GM04503 (cell line): ENCODE measurements at regions not wholly inside any gene's neighbourhood (a gene's known extent, or its start where the extent isn't known, plus 50 kb on each side); places are given as distances from the start of the nearest gene placed in this dataset.
"Not testable (repeated sequence)": the region's sequence is repeated elsewhere in the genome, so short reads cannot be mapped to it uniquely, and the experiment has no call there.

Source experiments
- DNase-seq: peaks from one replicate; pipeline ENCODE4 v3.0.0-alpha.2; 2012; ENCODE audit warnings: low read depth

DNA sequence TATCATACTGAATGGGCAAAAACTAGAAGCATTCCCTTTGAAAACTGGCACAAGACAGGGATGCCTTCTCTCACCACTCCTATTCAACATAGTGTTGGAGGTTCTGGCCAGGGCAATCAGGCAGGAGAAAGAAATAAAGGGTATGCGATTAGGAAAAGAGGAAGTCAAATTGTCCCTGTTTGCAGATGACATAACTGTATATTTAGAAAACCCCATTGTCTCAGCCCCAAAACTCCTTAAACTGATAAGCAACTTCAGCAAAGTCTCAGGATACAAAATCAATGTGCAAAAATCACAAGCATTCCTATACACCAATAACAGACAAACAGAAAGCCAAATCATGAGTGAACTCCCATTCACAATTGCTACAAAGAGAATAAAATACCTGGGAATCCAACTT lies 52.5 kb upstream of the CCDC71L start:
- DNase-seq: not testable (repeated sequence)

- DNase-seq: peak; percentile 79
Observed at GRCh38 chr7:106714590-106715442, 53.9 kb upstream of the CCDC71L start.

DNA sequence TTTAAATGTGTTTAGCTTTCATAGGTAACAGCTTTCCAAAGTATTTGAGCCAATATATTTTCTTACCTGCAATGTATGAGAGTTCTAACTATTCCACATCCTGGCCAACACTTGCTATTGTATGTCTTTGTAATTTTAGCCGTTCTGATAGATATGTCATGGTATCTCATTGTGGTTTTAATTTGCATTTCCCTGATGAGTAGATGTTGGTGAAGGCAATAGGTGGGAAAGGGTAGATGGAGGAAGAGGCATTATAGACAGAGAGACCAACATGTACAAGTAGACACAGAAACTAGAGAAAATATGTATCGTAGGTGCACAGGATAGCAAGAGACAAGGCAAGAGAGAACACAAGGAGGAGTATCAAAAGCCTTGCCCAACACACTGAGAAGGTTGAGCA lies 54.8 kb upstream of the CCDC71L start:
- DNase-seq: no peak

GRCh38 chr7:106717254-106717954 lies 56.4 kb upstream of the CCDC71L start:
- no peak for DNase-seq

- DNase-seq: peak; percentile 99
Observed at GRCh38 chr7:106717955-106718871, 57.3 kb upstream of the CCDC71L start.

- no peak for DNase-seq
Observed at GRCh38 chr7:106720641-106721040, 59.7 kb upstream of the CCDC71L start.

DNA sequence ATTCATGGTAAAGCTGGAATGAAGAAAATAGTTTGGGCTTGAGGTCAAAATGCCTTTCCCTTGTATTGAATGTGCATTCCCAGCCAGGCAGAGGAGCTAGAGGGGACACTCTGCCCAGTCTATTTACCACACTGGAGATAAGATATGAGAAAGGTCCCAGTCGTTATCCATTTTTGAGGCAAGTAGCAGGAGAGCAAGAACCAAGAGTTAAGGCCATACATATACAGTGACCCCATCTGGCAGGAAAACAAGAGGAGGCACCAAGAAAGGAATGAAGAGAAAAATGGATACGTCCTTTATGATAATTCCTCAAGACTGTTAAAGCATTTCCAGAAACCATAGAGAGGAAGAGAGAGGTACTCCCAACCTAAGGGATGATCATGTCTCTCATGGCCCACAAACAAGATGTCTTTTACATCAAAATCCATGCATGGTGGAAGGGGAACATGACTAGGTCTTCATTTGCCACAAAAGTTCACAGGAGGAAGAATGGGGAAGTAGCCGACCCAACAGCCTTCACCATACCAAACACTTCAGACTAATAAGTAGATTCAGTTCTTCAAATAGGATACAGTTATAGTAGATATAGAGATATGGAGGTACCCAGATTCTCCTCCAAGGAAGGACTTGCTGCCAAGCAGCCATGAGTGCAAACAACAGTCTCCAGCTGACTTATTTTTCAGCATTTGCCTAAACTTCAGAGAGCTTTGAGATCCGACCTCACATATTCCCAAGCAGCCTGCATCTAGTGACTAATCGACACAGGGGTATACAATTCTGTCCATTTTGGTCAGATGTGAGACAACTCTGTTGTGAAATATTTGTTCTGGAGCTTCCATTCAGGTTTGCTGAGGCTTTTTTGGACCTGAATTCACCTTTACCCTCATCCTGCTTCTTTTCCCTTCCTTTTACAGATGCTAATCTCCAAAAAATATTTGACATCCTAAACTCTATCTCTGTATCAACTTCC lies 61.1 kb upstream of the CCDC71L start:
- DNase-seq: no peak

DNA sequence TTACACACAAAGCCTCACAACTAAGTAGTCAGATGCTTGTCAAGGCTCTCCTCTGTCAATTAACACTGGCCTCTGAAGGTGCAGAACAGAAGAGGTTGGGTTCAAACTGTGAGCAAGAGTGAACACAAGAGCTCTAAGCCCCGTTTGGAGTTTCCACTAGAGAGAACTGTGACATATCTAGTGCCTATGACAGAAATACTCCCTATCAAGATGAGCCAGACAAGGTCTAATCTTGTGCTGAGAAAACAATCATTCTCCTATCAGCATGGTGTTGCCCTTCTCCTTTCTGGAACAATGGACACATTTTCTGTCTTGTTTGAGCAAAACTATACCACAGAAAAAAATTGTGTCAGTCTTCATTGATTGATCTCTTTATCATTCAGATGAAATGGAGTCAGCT lies 62.4 kb upstream of the CCDC71L start:
- DNase-seq: no peak

GRCh38 chr7:106729720-106730385 lies 68.9 kb upstream of the CCDC71L start:
- DNase-seq: no peak

DNA sequence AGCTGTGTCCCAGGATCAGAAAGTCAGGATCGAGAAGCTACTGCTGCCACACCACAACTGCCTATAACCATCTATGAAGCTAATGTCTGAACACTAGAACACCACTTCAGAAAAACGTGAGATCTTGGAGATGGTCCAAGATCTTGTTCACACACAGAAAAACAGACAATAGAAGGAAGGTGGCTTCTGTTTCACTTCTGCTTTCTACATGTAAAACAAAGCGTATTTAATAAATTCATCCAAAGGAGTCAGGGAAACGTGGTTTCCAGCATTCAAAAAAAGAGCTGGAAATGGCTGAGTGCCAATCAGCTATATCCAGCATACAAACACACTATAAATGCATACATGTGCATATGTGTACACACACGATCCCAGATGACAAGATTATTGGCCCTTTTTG lies 70.2 kb upstream of the CCDC71L start:
- no peak for DNase-seq

GRCh38 chr7:106731646-106732444 lies 70.9 kb upstream of the CCDC71L start:
- no peak for DNase-seq

- no peak for DNase-seq
Observed at GRCh38 chr7:106735637-106736036, 74.7 kb upstream of the CCDC71L start.

DNA sequence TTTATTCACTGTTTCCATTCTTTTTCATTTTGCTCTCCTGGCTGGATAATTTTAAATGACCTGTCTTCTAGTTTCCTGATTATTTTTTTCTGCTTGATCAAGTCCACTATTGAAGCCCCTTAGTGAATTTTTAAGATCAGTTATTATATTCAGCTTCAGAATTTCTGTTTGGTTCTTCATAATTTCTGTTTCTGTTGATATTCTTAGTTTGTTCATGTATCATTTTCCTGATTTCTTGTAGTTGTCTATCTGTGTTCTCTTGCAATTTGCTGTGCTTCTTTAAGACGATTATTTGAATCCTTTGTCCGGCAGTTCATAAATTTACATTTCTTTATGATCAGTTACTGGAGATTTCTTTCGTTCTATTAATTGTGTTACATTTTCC lies 75.2 kb upstream of the CCDC71L start:
- DNase-seq: no peak

- peak; percentile 41 for DNase-seq
Observed at GRCh38 chr7:106736508-106737201, 75.7 kb upstream of the CCDC71L start.

DNA sequence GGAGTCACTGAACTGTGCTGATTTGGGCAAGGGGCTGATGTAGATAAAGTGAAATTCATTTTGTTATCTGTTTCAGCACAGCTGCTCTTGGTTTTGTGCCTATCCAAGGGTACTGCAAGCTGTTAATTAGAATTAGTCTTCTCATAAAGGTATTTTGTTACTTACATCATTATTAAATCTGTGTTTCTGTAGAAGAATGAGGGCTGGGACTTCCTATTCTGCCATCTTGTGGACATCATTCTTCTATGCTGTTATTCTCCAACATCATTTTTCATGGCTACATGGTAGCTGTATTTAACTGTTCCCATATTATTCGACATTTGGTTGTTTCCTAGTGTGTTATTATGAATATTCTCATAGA lies 76.2 kb upstream of the CCDC71L start:
- DNase-seq: no peak

GRCh38 chr7:106740806-106741205 lies 79.8 kb upstream of the CCDC71L start:
- DNase-seq: no peak

DNA sequence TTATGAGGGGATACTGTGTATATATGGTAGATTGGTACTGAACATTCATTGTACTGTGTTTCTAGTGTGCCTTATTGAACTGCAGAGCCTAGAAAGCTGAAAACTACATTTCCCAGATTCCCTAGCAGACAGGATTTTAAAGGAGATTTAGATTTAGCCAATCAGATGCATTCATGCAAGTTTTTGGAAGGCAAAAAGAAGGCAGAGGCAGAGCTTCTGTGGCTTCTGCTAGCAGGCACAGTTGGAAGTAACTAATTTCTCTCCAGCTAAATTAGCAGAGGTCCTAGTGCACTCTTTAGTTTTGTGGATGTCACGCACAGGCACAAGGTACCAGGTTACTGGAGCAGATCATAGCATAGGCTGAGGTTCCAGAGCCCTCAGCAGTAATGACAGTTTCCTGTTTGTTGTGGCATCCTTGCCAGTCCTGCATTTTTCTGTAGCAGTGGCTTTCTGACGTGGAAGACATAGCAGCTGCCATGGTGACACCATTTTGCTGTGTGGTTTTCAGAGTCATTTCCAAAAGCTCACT lies 83.7 kb upstream of the CCDC71L start:
- no peak for DNase-seq

- DNase-seq: not testable (repeated sequence)
Observed at GRCh38 chr7:106747301-106747700, 86.3 kb upstream of the CCDC71L start.

- no peak for DNase-seq
Observed at GRCh38 chr7:106747804-106748203, 86.8 kb upstream of the CCDC71L start.
